Activated B cell treated with CpG ODN at 0.5 μM for 24 hours (primary cell): ENCODE measurements at regions not wholly inside any gene's neighbourhood (a gene's known extent, or its start where the extent isn't known, plus 50 kb on each side); places are given as distances from the start of the nearest gene placed in this dataset.

ENCODE experiments used
- ATAC-seq: fragments of 200-7000 bp; cut with Tn5 transposase; one replicate; pipeline ENCODE4 v1.10.0; 2021; ENCODE audit warnings: low read depth, mild to moderate bottlenecking, moderate library complexity
- CTCF ChIA-PET: fragments of 350-600 bp; sonication (Branson Sonifier 250); formaldehyde crosslinking; loops from one replicate; lab custom pipeline; 2021; ENCODE audit warnings: antibody characterized with exemption; lab: Charles Lee
- POLR2A ChIA-PET: fragments of 350-600 bp; sonication (Branson Sonifier 250); formaldehyde crosslinking; loops from one replicate; lab custom pipeline; 2021; ENCODE audit warnings: antibody characterized with exemption; lab: Charles Lee
- DNase-seq: peaks from one replicate; pipeline ENCODE4 v3.0.0; 2022
- H3K27ac Mint-ChIP-seq: one replicate; pipeline ENCODE4 v1.8.0; 2020; ENCODE audit warnings: mixed read lengths
- H3K27me3 Mint-ChIP-seq: one replicate; pipeline ENCODE4 v1.8.0; 2021; ENCODE audit warnings: mixed read lengths
- H3K36me3 Mint-ChIP-seq: one replicate; pipeline ENCODE4 v1.8.0; 2021; ENCODE audit warnings: low read depth, mixed read lengths
- H3K4me1 Mint-ChIP-seq: one replicate; pipeline ENCODE4 v1.8.0; 2021; ENCODE audit warnings: mixed read lengths
- H3K4me3 Mint-ChIP-seq: one replicate; pipeline ENCODE4 v1.8.0; 2020; ENCODE audit warnings: mild to moderate bottlenecking, mixed read lengths
- H3K9me3 Mint-ChIP-seq: one replicate; pipeline ENCODE4 v1.8.0; 2020; ENCODE audit warnings: mixed read lengths
- intact Hi-C: fragments of 100-400 bp; cut with micrococcal nuclease; formaldehyde crosslinking; loops from one replicate; pipeline ENCODE4 v1.15.1; 2024
- TF ChIP-seq, protein P1 (sequence below): fragments of 200-600 bp; IDR thresholded peaks from one replicate; pipeline ENCODE4 v1.8.0; 2022; ENCODE audit warnings: antibody characterized with exemption, mild to moderate bottlenecking

DNA sequence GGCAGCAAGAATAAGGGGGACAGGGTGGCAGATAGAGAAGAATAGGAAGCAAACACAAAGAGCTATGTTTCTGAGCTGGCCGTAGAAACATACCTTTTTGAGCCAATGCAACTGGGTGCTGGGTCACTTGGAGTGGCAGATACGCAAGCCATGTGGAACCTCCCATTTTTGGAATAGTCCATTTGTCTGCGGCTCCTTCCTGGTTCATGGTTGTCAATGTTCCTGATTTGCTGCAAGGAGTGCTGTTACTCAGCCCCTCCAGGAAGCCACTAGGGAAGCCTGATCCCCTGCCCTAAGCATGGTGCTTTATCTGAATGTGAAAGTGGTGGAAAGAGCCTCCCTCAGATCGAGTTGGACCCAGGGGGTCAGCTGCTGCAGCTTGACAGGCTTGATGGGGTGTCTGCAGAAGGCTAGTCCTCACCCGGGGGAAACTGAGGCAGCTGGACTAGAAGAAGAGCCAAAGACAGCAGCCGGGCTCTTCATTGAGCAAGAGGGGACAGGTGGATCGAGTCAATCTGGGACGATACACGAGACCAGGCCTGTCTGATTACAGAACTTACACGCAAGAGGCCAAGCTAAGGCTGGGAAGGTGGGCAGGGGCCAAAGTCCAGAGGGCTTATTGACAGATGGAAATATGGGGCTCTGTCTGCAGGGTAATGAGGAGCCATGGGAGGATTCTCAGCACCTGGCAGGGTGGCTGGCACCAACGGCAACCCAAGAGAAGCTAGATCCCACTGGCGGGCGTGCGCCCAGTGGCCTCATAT lies 57.4 kb upstream of the CTNNBL1 start:
- POLR2A ChIA-PET: no interaction called here
- Mint-ChIP-seq H3K27ac (no peak overlapping the region), H3K4me3 (no peak overlapping the region), H3K9me3 (peaks cover 5% of the 10 kb centered on the region), H3K36me3 (no peaks in the 10 kb centered on the region), H3K27me3 (peaks cover 47% of the 10 kb centered on the region), H3K4me1 (no peaks in the 10 kb centered on the region)
- TF ChIP-seq, protein P1, sequence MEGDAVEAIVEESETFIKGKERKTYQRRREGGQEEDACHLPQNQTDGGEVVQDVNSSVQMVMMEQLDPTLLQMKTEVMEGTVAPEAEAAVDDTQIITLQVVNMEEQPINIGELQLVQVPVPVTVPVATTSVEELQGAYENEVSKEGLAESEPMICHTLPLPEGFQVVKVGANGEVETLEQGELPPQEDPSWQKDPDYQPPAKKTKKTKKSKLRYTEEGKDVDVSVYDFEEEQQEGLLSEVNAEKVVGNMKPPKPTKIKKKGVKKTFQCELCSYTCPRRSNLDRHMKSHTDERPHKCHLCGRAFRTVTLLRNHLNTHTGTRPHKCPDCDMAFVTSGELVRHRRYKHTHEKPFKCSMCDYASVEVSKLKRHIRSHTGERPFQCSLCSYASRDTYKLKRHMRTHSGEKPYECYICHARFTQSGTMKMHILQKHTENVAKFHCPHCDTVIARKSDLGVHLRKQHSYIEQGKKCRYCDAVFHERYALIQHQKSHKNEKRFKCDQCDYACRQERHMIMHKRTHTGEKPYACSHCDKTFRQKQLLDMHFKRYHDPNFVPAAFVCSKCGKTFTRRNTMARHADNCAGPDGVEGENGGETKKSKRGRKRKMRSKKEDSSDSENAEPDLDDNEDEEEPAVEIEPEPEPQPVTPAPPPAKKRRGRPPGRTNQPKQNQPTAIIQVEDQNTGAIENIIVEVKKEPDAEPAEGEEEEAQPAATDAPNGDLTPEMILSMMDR: no peak
- DNase-seq (no peak), ATAC-seq (no peak)
- CTCF ChIA-PET: no interaction called here
- intact Hi-C loops: no loop called here

DNA sequence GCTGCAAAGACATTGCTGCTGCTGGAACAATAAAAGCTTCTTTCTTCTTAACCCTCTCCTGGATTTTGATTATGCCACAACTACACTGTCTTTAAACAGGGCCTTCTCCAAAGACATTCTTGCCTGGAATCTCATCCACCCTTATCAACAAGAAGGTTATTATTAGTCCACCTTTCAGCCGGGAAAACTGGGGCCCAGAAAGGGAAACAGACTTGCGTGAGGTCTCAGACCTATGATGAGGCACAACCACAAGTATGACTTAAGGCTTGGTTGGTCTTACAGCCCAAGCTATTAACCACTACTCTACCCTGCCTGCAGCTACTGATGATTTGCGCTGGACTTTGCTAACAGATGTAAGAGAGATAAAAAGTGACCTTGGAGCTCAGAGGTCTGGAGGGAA lies 62.8 kb upstream of the CTNNBL1 start:
- ATAC-seq: no peak
- Mint-ChIP-seq H3K36me3 (no peaks in the 10 kb centered on the region), H3K9me3 (peaks cover 9% of the 10 kb centered on the region), H3K4me3 (no peak overlapping the region), H3K27ac (no peak overlapping the region), H3K27me3 (peaks cover 56% of the 10 kb centered on the region), H3K4me1 (no peaks in the 10 kb centered on the region)
- no peak for DNase-seq
- POLR2A ChIA-PET: no interaction called here
- CTCF ChIA-PET: no interaction called here
- intact Hi-C loops: no loop called here
- TF ChIP-seq, protein P1: no peak

DNA sequence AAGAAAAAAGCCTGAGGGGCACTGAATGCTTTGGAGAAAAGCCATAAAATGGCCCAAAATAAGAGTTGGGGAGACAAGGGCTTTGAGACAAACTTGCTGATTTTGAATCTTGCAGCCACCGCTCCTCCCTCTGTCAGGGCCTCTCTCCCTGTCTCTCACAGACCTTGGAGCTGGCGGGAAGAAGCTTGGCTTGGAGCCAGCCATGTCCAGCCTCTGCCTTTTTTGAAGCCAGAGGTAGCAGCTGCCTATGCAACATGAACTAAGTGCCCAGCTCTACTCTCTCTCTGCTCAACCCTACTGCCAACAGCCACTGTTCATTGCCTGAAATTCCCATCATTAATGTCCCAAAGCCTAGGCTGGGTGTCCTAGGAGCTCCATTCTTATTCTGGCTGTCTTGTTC lies 63.7 kb upstream of the CTNNBL1 start:
- intact Hi-C loops: no loop called here
- no peaks in the 10 kb centered on the region for H3K4me1 Mint-ChIP-seq
- CTCF ChIA-PET: no interaction called here
- H3K36me3 Mint-ChIP-seq: no peaks in the 10 kb centered on the region
- no peak overlapping the region for H3K4me3 Mint-ChIP-seq
- ATAC-seq (no peak), DNase-seq (no peak)
- H3K9me3 Mint-ChIP-seq: peaks cover 3% of the 10 kb centered on the region
- TF ChIP-seq, protein P1: no peak
- POLR2A ChIA-PET: no interaction called here
- no peak overlapping the region for H3K27ac Mint-ChIP-seq
- H3K27me3 Mint-ChIP-seq: peaks cover 56% of the 10 kb centered on the region

DNA sequence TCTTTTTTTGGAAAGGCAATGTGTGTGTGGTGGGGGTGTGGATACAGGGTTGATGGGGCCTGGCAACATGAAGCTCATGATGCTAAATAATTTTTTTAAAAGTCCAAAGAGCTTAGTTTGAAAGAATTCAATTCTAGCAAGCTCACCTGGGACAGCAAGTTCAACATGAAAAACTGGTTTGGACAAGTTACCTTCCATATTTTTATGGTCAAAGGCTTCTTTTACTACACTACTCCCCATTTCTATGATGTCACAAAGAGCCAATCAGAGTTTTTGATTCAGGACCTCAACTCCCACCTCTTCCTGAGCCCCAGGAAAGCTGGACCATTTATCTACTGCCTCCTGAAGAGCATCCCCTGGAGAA lies 66.1 kb upstream of the CTNNBL1 start:
- TF ChIP-seq, protein P1: no peak
- CTCF ChIA-PET: no interaction called here
- H3K4me3 Mint-ChIP-seq: no peak overlapping the region
- intact Hi-C loops: no loop called here
- H3K9me3 Mint-ChIP-seq: peaks cover 3% of the 10 kb centered on the region
- H3K27ac Mint-ChIP-seq: no peak overlapping the region
- DNase-seq: no peak
- H3K4me1 Mint-ChIP-seq: no peaks in the 10 kb centered on the region
- H3K27me3 Mint-ChIP-seq: peaks cover 51% of the 10 kb centered on the region
- POLR2A ChIA-PET: no interaction called here
- no peaks in the 10 kb centered on the region for H3K36me3 Mint-ChIP-seq
- no peak for ATAC-seq

DNA sequence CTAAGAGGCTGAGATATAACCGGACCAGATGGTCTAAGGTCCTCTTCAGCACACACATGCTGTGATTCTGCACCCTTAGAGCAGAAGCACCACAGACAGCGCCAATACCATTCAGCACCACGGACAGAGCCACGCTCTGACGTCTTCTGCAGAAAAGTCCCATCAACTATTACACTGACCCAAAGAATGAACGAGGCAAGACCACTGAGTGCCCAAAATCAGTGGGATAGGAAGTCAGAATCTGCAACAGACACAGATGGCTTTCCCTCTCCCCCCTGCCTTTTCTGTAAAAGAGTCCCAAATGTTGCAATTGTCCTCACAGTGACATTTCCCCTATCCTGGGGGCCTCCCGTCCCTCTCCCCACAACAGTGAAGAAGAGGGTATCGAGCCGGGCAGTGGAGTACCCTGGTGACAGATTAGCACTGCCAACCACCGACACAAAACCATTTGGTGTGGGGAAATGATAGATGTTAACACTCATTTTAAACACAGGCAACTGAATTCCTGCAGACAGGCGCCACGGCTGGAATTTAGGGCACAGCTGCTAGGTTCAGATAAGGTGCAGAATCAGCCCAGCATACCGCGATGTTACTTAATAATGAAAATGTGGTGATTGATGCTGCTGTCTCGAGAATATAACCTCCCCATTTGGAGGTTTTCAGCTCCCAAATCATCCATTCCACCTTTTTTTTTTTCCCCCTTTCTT lies 66.6 kb upstream of the CTNNBL1 start:
- intact Hi-C loops: no loop called here
- ChIA-PET POLR2A (no interaction called here), CTCF (no interaction called here)
- Mint-ChIP-seq H3K27ac (no peak overlapping the region), H3K36me3 (no peaks in the 10 kb centered on the region), H3K27me3 (peaks cover 48% of the 10 kb centered on the region), H3K4me3 (no peak overlapping the region), H3K4me1 (no peaks in the 10 kb centered on the region), H3K9me3 (peaks cover 3% of the 10 kb centered on the region)
- DNase-seq (no peak), ATAC-seq (peak; percentile 31)
- TF ChIP-seq, protein P1: no peak
